A549 (cell line): ENCODE measurements at regions not wholly inside any gene's neighbourhood (a gene's known extent, or its start where the extent isn't known, plus 50 kb on each side); places are given as distances from the start of the nearest gene placed in this dataset.

Experiments used
- ATAC-seq, 2 experiments: fragments of 200-7000 bp in 1 of 2; fragments of >200 bp in 1 of 2; cut with Nextera tagmentation in 1 of 2; cut with Tn5 transposase in 1 of 2; 3 replicates each; pipeline versions ENCODE4 v1.8.0 to v1.9.1; 2018 to 2020; ENCODE audit warnings: mild to moderate bottlenecking in 1 of 2, moderate library complexity in 1 of 2
- CTCF ChIA-PET: fragments of 300-600 bp; sonication (Branson Sonifier 250); formaldehyde crosslinking; extraction: SDS; loops from one replicate; lab custom pipeline; 2021; ENCODE audit warnings: antibody characterized with exemption, inconsistent platforms; lab: Yijun Ruan, JAX
- POLR2A ChIA-PET: fragments of 350-600 bp; formaldehyde crosslinking; extraction: SDS; loops from one replicate; lab custom pipeline; 2021; ENCODE audit warnings: antibody characterized with exemption, inconsistent platforms; lab: Yijun Ruan, JAX
- DNase-seq, 2 experiments: peaks; one replicate each; pipeline versions ENCODE4 v3.0.0 to v3.0.0-alpha.2; 2011 to 2016; ENCODE audit warnings: low read depth in 1 of 2, low spot score in 1 of 2
- FAIRE-seq: peaks from 2 replicates; lab custom pipeline; 2011; peaks lifted over from hg19 to GRCh38; lab: Jason Lieb, UNC
- H3K27ac ChIP-seq, 2 experiments: fragments of >200 bp; sonication (Bioruptor Twin); formaldehyde crosslinking; 3 replicates each; pipeline ENCODE4 v1.5.1; 2016 to 2017
- H3K4me1 ChIP-seq: fragments of >200 bp; sonication (Bioruptor Twin); formaldehyde crosslinking; 3 replicates; pipeline ENCODE4 v1.6.1; 2016
- H3K4me2 ChIP-seq: fragments of >200 bp; sonication (Bioruptor Twin); formaldehyde crosslinking; 3 replicates; pipeline ENCODE4 v1.6.1; 2016
- H3K4me3 ChIP-seq: fragments of >200 bp; sonication (Bioruptor Twin); formaldehyde crosslinking; 3 replicates; pipeline ENCODE4 v1.5.1; 2016
- H3K9me3 ChIP-seq: fragments of >200 bp; sonication (Bioruptor Twin); formaldehyde crosslinking; 3 replicates; pipeline ENCODE4 v1.6.1; 2016
- BHLHE40 ChIP-seq: IDR thresholded peaks from 2 replicates; pipeline ENCODE4 v1.6.1; 2012; ENCODE audit warnings: low read depth, low read length, inconsistent platforms
- CBX2 ChIP-seq: fragments of 200-600 bp; sonication (generic); IDR thresholded peaks from 2 replicates; pipeline ENCODE4 v1.6.1; 2016; ENCODE audit warnings: low read depth, mild to moderate bottlenecking, borderline replicate concordance
- EHMT2 ChIP-seq: fragments of 200-600 bp; sonication (generic); IDR thresholded peaks from 2 replicates; pipeline ENCODE4 v1.6.1; 2016; ENCODE audit warnings: antibody characterized with exemption, low read depth, mild to moderate bottlenecking, moderate library complexity
- ESRRA ChIP-seq: fragments of 150-350 bp; IDR thresholded peaks from 2 replicates; pipeline ENCODE4 v1.6.1; 2014; ENCODE audit warnings: mild to moderate bottlenecking, low read length, borderline replicate concordance
- GATA3 ChIP-seq: IDR thresholded peaks from 2 replicates; pipeline ENCODE4 v1.6.1; 2012; ENCODE audit warnings: borderline replicate concordance
- HDAC2 ChIP-seq: fragments of 200-600 bp; sonication (generic); IDR thresholded peaks from 2 replicates; pipeline ENCODE4 v1.6.1; 2016
- HOXA7 ChIP-seq: fragments of 250-450 bp; sonication (Bioruptor Pico); IDR thresholded peaks from 2 replicates; pipeline ENCODE4 v1.5.0; 2020; ENCODE audit warnings: mild to moderate bottlenecking, moderate library complexity
- JUN ChIP-seq, 2 experiments: fragments of >200 bp; sonication (Bioruptor Twin); formaldehyde crosslinking; IDR thresholded peaks; 2 replicates in 1 of 2; 3 replicates in 1 of 2; pipeline ENCODE4 v1.6.1; 2016 to 2017
- KDM5A ChIP-seq: fragments of 200-600 bp; sonication (generic); IDR thresholded peaks from 2 replicates; pipeline ENCODE4 v1.6.1; 2016; ENCODE audit warnings: antibody characterized with exemption, mild to moderate bottlenecking
- NFE2L2 ChIP-seq: fragments of 150-350 bp; conservative IDR thresholded peaks from 2 replicates; pipeline ENCODE4 v1.6.1; 2014; ENCODE audit warnings: low read length
- PHF8 ChIP-seq: fragments of 200-600 bp; sonication (generic); IDR thresholded peaks from 2 replicates; pipeline ENCODE4 v1.6.1; 2016; ENCODE audit warnings: low read depth, mild to moderate bottlenecking, antibody characterized with exemption, moderate library complexity, borderline replicate concordance
- POLR2A ChIP-seq: IDR thresholded peaks from 2 replicates; pipeline ENCODE4 v1.6.1; 2012; ENCODE audit warnings: mild to moderate bottlenecking, low read length
- RAD21 ChIP-seq, 2 experiments: fragments of >200 bp in 1 of 2; sonication (Bioruptor Twin) in 1 of 2; formaldehyde crosslinking in 1 of 2; IDR thresholded peaks in 1 of 2; conservative IDR thresholded peaks in 1 of 2; 2 replicates in 1 of 2; 3 replicates in 1 of 2; pipeline ENCODE4 v1.6.1; 2012 to 2018; ENCODE audit warnings: inconsistent platforms in 1 of 2
- RARB ChIP-seq: fragments of 250-450 bp; sonication (Bioruptor Pico); IDR thresholded peaks from 2 replicates; pipeline ENCODE4 v1.8.0; 2021; ENCODE audit warnings: mild to moderate bottlenecking, moderate library complexity
- RCOR1 ChIP-seq: fragments of 150-350 bp; IDR thresholded peaks from 2 replicates; pipeline ENCODE4 v1.6.1; 2014; ENCODE audit warnings: antibody characterized with exemption, low read length, low read depth
- RNF2 ChIP-seq: fragments of 200-600 bp; sonication (generic); IDR thresholded peaks from 2 replicates; pipeline ENCODE4 v1.6.1; 2016; ENCODE audit warnings: low read depth, mild to moderate bottlenecking, antibody characterized with exemption, moderate library complexity, borderline replicate concordance
- TP53 ChIP-seq: fragments of 250-450 bp; sonication (Bioruptor Pico); IDR thresholded peaks from 2 replicates; pipeline ENCODE4 v1.5.0; 2021; ENCODE audit warnings: mild to moderate bottlenecking, moderate library complexity
- ZC3H11A ChIP-seq: fragments of 450-650 bp; IDR thresholded peaks from 2 replicates; pipeline ENCODE4 v1.6.1; 2014; ENCODE audit warnings: antibody characterized with exemption, mild to moderate bottlenecking
- ZFP36 ChIP-seq: fragments of 450-650 bp; IDR thresholded peaks from 2 replicates; pipeline ENCODE4 v1.6.1; 2014; ENCODE audit warnings: borderline replicate concordance; ENCODE audit not compliant: partially characterized antibody
- ZSCAN20 ChIP-seq: fragments of 250-450 bp; sonication (Bioruptor Pico); IDR thresholded peaks from 2 replicates; pipeline ENCODE4 v1.8.0; 2022; ENCODE audit warnings: mild to moderate bottlenecking, moderate library complexity
- WGBS: methylation state at CpG from one replicate; pipeline ENCODE4 v1.1.6; 2017; ENCODE audit errors: missing lambda C conversion rate; 5-methylcytosine and 5-hydroxymethylcytosine counted together
- TF ChIP-seq, protein P1 (sequence below): IDR thresholded peaks from 2 replicates; pipeline ENCODE4 v1.6.1; 2012; ENCODE audit warnings: low read depth, borderline replicate concordance
- TF ChIP-seq, protein P2 (sequence below): fragments of 200-600 bp; sonication (generic); IDR thresholded peaks from 2 replicates; pipeline ENCODE4 v1.6.1; 2016; ENCODE audit warnings: antibody characterized with exemption, mild to moderate bottlenecking, moderate library complexity
- TF ChIP-seq, protein P3 (sequence below): fragments of >200 bp; sonication (Bioruptor Twin); formaldehyde crosslinking; IDR thresholded peaks from 3 replicates; pipeline ENCODE4 v1.5.1; 2016
- TF ChIP-seq, protein P4 (sequence below): IDR thresholded peaks from 2 replicates; pipeline ENCODE4 v1.6.1; 2012
- TF ChIP-seq, protein P5 (sequence below): fragments of >200 bp; sonication (Bioruptor Twin); formaldehyde crosslinking; IDR thresholded peaks from 3 replicates; pipeline ENCODE4 v1.6.1; 2016

DNA sequence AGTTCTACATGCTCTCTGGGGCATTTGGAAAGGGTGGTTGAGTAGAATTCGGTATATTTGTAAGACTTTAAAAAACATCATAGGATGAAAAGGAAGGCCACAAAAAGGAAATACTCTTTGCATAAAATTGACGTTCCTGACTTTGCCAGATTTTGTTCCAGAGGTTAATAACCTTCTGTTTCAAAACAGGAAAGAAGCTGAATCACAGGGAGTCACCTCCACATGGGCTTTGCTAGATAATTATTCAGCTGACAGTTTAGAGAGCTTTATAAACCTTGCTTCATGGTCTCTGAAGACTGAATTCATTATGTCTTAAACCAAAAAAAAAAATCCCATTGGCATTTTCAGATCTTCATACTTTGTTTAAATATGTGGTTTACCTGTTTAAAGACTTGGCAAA lies 203.7 kb downstream of the SEMA6A start:
- no peak overlapping the region for H3K4me3 ChIP-seq
- ChIA-PET CTCF (no interaction called here), POLR2A (interaction anchor here (0.7 kb wide), 1 partner anchor 41 kb away, joined by 3 read pairs; no protein-coding TSS in a partner anchor)
- WGBS: 36% methylated on average over 2 of the region's 2 CpGs
- TF ChIP-seq RNF2: no peak
- no peak for TF ChIP-seq ESRRA
- TF ChIP-seq, protein P1, sequence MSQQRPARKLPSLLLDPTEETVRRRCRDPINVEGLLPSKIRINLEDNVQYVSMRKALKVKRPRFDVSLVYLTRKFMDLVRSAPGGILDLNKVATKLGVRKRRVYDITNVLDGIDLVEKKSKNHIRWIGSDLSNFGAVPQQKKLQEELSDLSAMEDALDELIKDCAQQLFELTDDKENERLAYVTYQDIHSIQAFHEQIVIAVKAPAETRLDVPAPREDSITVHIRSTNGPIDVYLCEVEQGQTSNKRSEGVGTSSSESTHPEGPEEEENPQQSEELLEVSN: no peak
- ATAC-seq (no peak), DNase-seq (no peak), FAIRE-seq (no peak)
- no peaks in the 10 kb centered on the region for H3K9me3 ChIP-seq
- no peak overlapping the region for H3K4me2 ChIP-seq
- no peaks in the 10 kb centered on the region for H3K4me1 ChIP-seq
- no peak overlapping the region for H3K27ac ChIP-seq

DNA sequence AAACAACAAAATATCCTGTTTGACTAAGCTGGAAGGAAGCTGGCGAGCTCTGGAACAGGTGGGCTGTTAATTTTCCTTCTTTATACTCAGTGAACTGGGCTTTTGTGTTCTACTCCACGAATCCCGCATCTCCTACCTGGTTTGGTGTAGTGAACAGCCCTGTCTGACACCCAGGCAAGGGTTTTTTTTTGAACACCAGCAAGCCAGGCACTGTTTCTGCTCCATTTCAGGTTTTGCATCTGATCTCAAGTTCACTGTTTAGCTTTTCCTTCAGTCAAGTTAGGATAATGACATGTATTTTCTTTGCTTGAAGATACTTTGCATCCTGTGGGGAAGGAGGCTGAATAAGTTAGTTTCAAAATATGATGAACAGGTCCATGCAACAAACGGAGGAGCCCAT lies 204.5 kb downstream of the SEMA6A start:
- ATAC-seq (no peak), DNase-seq (no peak), FAIRE-seq (no peak)
- no peak overlapping the region for H3K27ac ChIP-seq
- H3K4me3 ChIP-seq: no peak overlapping the region
- ChIA-PET CTCF (no interaction called here), POLR2A (no interaction called here)
- H3K9me3 ChIP-seq: no peaks in the 10 kb centered on the region
- 53% methylated on average over 4 of the region's 4 CpGs for WGBS
- TF ChIP-seq, protein P2, sequence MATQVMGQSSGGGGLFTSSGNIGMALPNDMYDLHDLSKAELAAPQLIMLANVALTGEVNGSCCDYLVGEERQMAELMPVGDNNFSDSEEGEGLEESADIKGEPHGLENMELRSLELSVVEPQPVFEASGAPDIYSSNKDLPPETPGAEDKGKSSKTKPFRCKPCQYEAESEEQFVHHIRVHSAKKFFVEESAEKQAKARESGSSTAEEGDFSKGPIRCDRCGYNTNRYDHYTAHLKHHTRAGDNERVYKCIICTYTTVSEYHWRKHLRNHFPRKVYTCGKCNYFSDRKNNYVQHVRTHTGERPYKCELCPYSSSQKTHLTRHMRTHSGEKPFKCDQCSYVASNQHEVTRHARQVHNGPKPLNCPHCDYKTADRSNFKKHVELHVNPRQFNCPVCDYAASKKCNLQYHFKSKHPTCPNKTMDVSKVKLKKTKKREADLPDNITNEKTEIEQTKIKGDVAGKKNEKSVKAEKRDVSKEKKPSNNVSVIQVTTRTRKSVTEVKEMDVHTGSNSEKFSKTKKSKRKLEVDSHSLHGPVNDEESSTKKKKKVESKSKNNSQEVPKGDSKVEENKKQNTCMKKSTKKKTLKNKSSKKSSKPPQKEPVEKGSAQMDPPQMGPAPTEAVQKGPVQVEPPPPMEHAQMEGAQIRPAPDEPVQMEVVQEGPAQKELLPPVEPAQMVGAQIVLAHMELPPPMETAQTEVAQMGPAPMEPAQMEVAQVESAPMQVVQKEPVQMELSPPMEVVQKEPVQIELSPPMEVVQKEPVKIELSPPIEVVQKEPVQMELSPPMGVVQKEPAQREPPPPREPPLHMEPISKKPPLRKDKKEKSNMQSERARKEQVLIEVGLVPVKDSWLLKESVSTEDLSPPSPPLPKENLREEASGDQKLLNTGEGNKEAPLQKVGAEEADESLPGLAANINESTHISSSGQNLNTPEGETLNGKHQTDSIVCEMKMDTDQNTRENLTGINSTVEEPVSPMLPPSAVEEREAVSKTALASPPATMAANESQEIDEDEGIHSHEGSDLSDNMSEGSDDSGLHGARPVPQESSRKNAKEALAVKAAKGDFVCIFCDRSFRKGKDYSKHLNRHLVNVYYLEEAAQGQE: no peak
- TF ChIP-seq ZC3H11A (no peak), RCOR1 (no peak), CBX2 (no peak), HOXA7 (no peak), ESRRA (no peak)
- no peak overlapping the region for H3K4me2 ChIP-seq
- no peaks in the 10 kb centered on the region for H3K4me1 ChIP-seq

DNA sequence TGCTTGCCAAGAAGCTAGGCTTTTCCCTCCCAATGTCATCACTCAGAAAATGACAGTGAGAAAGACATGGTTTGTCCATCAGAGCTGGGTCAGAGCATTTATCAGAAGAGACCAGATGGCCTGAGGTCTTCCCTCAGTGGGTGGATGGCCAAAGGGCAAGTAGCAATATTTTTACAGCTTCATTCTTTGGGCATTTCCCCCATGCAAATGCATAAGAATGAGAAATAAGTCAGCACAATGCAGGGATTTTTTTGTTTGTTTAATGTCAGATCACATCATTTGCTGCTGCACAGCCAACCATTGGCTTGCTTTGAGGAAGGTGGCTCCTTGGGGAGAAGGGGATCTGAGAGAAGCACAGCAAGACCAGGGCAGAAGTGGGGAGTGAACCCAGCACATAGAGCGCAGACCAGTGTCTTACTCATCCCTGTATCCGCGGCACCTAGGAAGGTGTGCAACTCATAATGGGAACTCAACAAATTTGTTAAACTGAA lies 209.6 kb downstream of the SEMA6A start:
- WGBS: 69% methylated on average over 3 of the region's 3 CpGs
- Histone ChIP-seq H3K4me1 (no peaks in the 10 kb centered on the region), H3K9me3 (no peaks in the 10 kb centered on the region), H3K27ac (no peak overlapping the region), H3K4me3 (no peak overlapping the region), H3K4me2 (no peak overlapping the region)
- no peak for DNase-seq
- ChIA-PET CTCF (no interaction called here), POLR2A (no interaction called here)
- TF ChIP-seq PHF8 (no peak), ZSCAN20 (CRISPR knock-in tag) (no peak), GATA3 (no peak), EHMT2 (no peak), BHLHE40 (no peak), RARB (CRISPR knock-in tag) (no peak), NFE2L2 (no peak), RAD21 (conservative IDR thresholded peaks at IDR 0.05 in 1 of 2, IDR thresholded peaks at IDR 0.05 in 1 of 2) (no peak), HDAC2 (no peak), POLR2A (no peak), JUN (IDR thresholded peaks at IDR 0.05) (no peak), ZFP36 (no peak), KDM5A (no peak), TP53 (no peak), ZC3H11A (no peak)
- TF ChIP-seq, protein P3, sequence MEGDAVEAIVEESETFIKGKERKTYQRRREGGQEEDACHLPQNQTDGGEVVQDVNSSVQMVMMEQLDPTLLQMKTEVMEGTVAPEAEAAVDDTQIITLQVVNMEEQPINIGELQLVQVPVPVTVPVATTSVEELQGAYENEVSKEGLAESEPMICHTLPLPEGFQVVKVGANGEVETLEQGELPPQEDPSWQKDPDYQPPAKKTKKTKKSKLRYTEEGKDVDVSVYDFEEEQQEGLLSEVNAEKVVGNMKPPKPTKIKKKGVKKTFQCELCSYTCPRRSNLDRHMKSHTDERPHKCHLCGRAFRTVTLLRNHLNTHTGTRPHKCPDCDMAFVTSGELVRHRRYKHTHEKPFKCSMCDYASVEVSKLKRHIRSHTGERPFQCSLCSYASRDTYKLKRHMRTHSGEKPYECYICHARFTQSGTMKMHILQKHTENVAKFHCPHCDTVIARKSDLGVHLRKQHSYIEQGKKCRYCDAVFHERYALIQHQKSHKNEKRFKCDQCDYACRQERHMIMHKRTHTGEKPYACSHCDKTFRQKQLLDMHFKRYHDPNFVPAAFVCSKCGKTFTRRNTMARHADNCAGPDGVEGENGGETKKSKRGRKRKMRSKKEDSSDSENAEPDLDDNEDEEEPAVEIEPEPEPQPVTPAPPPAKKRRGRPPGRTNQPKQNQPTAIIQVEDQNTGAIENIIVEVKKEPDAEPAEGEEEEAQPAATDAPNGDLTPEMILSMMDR: no peak
- TF ChIP-seq, protein P4, sequence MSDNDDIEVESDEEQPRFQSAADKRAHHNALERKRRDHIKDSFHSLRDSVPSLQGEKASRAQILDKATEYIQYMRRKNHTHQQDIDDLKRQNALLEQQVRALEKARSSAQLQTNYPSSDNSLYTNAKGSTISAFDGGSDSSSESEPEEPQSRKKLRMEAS: no peak
- TF ChIP-seq, protein P5, sequence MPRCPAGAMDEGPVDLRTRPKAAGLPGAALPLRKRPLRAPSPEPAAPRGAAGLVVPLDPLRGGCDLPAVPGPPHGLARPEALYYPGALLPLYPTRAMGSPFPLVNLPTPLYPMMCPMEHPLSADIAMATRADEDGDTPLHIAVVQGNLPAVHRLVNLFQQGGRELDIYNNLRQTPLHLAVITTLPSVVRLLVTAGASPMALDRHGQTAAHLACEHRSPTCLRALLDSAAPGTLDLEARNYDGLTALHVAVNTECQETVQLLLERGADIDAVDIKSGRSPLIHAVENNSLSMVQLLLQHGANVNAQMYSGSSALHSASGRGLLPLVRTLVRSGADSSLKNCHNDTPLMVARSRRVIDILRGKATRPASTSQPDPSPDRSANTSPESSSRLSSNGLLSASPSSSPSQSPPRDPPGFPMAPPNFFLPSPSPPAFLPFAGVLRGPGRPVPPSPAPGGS: no peak
- no peak for FAIRE-seq
- ATAC-seq: no peak
